WTC11 (cell line): ENCODE measurements at regions not wholly inside any gene's neighbourhood (a gene's known extent, or its start where the extent isn't known, plus 50 kb on each side); places are given as distances from the start of the nearest gene placed in this dataset.

Experiments used
- ATAC-seq: fragments of 200-7000 bp; cut with Tn5 transposase; 2 replicates; pipeline ENCODE4 v1.10.0; 2021; ENCODE audit warnings: mild to moderate bottlenecking, moderate library complexity
- CTCF ChIA-PET: fragments of 300-600 bp; sonication (Branson Sonifier 250); formaldehyde crosslinking; loops from one replicate; lab custom pipeline; 2021; ENCODE audit warnings: antibody characterized with exemption; lab: Charles Lee
- POLR2A ChIA-PET: fragments of 350-600 bp; sonication (Branson Sonifier 250); formaldehyde crosslinking; loops from one replicate; lab custom pipeline; 2021; ENCODE audit warnings: antibody characterized with exemption; lab: Charles Lee
- DNase-seq: peaks from one replicate; pipeline ENCODE4 v3.0.0; 2021; ENCODE audit warnings: low spot score
- H3K27ac Mint-ChIP-seq: 2 replicates; pipeline ENCODE4 v1.8.0; 2021; ENCODE audit warnings: mixed read lengths
- H3K27me3 Mint-ChIP-seq: 2 replicates; pipeline ENCODE4 v1.8.0; 2021; ENCODE audit warnings: low read depth, mild to moderate bottlenecking, moderate library complexity, mixed read lengths
- H3K36me3 Mint-ChIP-seq: 2 replicates; pipeline ENCODE4 v1.8.0; 2021; ENCODE audit warnings: mixed read lengths
- H3K4me1 Mint-ChIP-seq: 2 replicates; pipeline ENCODE4 v1.8.0; 2022; ENCODE audit warnings: mixed read lengths
- H3K4me3 Mint-ChIP-seq: 2 replicates; pipeline ENCODE4 v1.8.0; 2021; ENCODE audit warnings: mild to moderate bottlenecking, moderate library complexity, mixed read lengths
- H3K9me3 Mint-ChIP-seq: 2 replicates; pipeline ENCODE4 v1.8.0; 2021; ENCODE audit warnings: mixed read lengths
- CBFB ChIP-seq: sonication (generic); formaldehyde crosslinking; IDR thresholded peaks from 2 replicates; pipeline ENCODE4 v1.8.1; 2022; ENCODE audit warnings: mild to moderate bottlenecking, low read depth, missing genetic modification reagents
- FOXP1 ChIP-seq: sonication (generic); formaldehyde crosslinking; IDR thresholded peaks from 2 replicates; pipeline ENCODE4 v1.8.0; 2022; ENCODE audit warnings: missing genetic modification reagents, mild to moderate bottlenecking, moderate library complexity, borderline replicate concordance
- GABPB1 ChIP-seq: sonication (generic); formaldehyde crosslinking; IDR thresholded peaks from 2 replicates; pipeline ENCODE4 v1.8.1; 2023; ENCODE audit warnings: mild to moderate bottlenecking, missing genetic modification reagents
- KAT7 ChIP-seq: sonication (generic); formaldehyde crosslinking; IDR thresholded peaks from 2 replicates; pipeline ENCODE4 v1.8.1; 2023; ENCODE audit warnings: missing genetic modification reagents, mild to moderate bottlenecking, borderline replicate concordance
- NFE2L1 ChIP-seq: sonication (generic); formaldehyde crosslinking; IDR thresholded peaks from 2 replicates; pipeline ENCODE4 v1.8.1; 2023; ENCODE audit warnings: missing genetic modification reagents
- NFYB ChIP-seq: sonication (generic); formaldehyde crosslinking; conservative IDR thresholded peaks from 2 replicates; pipeline ENCODE4 v1.8.0; 2022; ENCODE audit warnings: low read depth, missing genetic modification reagents
- NR2C2 ChIP-seq: sonication (generic); formaldehyde crosslinking; IDR thresholded peaks from 2 replicates; pipeline ENCODE4 v1.8.0; 2022; ENCODE audit warnings: mild to moderate bottlenecking, missing genetic modification reagents
- RELA ChIP-seq: sonication (generic); formaldehyde crosslinking; IDR thresholded peaks from 2 replicates; pipeline ENCODE4 v1.8.1; 2022; ENCODE audit warnings: missing genetic modification reagents, mild to moderate bottlenecking, borderline replicate concordance
- SMAD4 ChIP-seq: sonication (generic); formaldehyde crosslinking; IDR thresholded peaks from 2 replicates; pipeline ENCODE4 v1.8.0; 2022; ENCODE audit warnings: mild to moderate bottlenecking, missing genetic modification reagents
- ZNF317 ChIP-seq: sonication (generic); formaldehyde crosslinking; IDR thresholded peaks from 2 replicates; pipeline ENCODE4 v1.8.1; 2023; ENCODE audit warnings: low read depth, mild to moderate bottlenecking, moderate library complexity, missing genetic modification reagents, borderline replicate concordance
- ZNF671 ChIP-seq: fragments of 250-450 bp; sonication (Bioruptor Pico); IDR thresholded peaks from 2 replicates; pipeline ENCODE4 v1.8.0; 2021; ENCODE audit warnings: mild to moderate bottlenecking
- TF ChIP-seq, protein P1 (sequence below): sonication (generic); formaldehyde crosslinking; IDR thresholded peaks from 2 replicates; pipeline ENCODE4 v1.8.0; 2023; ENCODE audit warnings: mild to moderate bottlenecking, missing genetic modification reagents
- TF ChIP-seq, protein P2 (sequence below): fragments of 250-450 bp; sonication (Bioruptor Pico); conservative IDR thresholded peaks from 2 replicates; pipeline ENCODE4 v1.9.0; 2021; ENCODE audit warnings: mild to moderate bottlenecking
- TF ChIP-seq, protein P3 (sequence below): sonication (generic); formaldehyde crosslinking; IDR thresholded peaks from 2 replicates; pipeline ENCODE4 v1.8.0; 2022; ENCODE audit warnings: mild to moderate bottlenecking, missing genetic modification reagents
- TF ChIP-seq, protein P4 (sequence below): sonication (generic); formaldehyde crosslinking; IDR thresholded peaks from 2 replicates; pipeline ENCODE4 v1.8.0; 2022; ENCODE audit warnings: missing genetic modification reagents
- TF ChIP-seq, protein P5 (sequence below): sonication (generic); formaldehyde crosslinking; IDR thresholded peaks from 2 replicates; pipeline ENCODE4 v1.8.1; 2022; ENCODE audit warnings: low read depth, mild to moderate bottlenecking, moderate library complexity, missing genetic modification reagents, borderline replicate concordance
- TF ChIP-seq, protein P6 (sequence below): sonication (generic); formaldehyde crosslinking; IDR thresholded peaks from 2 replicates; pipeline ENCODE4 v1.8.1; 2022; ENCODE audit warnings: mild to moderate bottlenecking, moderate library complexity, missing genetic modification reagents
- TF ChIP-seq, protein P7 (sequence below): fragments of 200-600 bp; IDR thresholded peaks from 2 replicates; pipeline ENCODE4 v1.8.0; 2022; ENCODE audit warnings: antibody characterized with exemption

DNA sequence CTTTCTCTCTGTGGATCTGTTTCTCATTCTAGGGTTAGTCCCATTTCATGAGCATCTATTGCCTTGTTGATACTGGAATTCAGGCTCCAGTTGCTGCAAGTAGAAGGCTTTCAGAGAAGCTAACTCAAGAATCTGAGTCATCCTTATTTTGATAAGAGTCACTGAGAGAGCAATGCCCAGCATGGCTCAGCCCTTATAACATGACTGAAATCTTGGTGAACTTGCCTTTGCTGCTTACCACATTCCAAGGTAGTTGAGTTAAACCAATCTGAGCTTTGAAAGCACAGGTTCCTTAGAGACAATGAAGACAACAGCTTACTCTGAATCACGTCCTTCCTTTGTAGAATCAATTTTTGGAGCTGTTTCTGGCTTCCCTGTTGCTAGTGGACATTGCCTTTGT, 53.6 kb upstream of the CHCHD3 start:
- Mint-ChIP-seq H3K9me3 (peaks cover 9% of the 10 kb centered on the region), H3K27ac (no peak overlapping the region), H3K4me3 (no peak overlapping the region), H3K27me3 (no peaks in the 10 kb centered on the region), H3K36me3 (no peaks in the 10 kb centered on the region), H3K4me1 (0 out of 2 replicates have a peak, but pooled peaks cover 10% of the 10 kb centered on the region)
- no peak for TF ChIP-seq NFE2L1
- TF ChIP-seq NFYB (CRISPR knock-in tag) = no peak
- TF ChIP-seq, protein P1, sequence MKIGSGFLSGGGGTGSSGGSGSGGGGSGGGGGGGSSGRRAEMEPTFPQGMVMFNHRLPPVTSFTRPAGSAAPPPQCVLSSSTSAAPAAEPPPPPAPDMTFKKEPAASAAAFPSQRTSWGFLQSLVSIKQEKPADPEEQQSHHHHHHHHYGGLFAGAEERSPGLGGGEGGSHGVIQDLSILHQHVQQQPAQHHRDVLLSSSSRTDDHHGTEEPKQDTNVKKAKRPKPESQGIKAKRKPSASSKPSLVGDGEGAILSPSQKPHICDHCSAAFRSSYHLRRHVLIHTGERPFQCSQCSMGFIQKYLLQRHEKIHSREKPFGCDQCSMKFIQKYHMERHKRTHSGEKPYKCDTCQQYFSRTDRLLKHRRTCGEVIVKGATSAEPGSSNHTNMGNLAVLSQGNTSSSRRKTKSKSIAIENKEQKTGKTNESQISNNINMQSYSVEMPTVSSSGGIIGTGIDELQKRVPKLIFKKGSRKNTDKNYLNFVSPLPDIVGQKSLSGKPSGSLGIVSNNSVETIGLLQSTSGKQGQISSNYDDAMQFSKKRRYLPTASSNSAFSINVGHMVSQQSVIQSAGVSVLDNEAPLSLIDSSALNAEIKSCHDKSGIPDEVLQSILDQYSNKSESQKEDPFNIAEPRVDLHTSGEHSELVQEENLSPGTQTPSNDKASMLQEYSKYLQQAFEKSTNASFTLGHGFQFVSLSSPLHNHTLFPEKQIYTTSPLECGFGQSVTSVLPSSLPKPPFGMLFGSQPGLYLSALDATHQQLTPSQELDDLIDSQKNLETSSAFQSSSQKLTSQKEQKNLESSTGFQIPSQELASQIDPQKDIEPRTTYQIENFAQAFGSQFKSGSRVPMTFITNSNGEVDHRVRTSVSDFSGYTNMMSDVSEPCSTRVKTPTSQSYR (CRISPR knock-in tag) = no peak
- TF ChIP-seq SMAD4 = no peak
- TF ChIP-seq, protein P2, sequence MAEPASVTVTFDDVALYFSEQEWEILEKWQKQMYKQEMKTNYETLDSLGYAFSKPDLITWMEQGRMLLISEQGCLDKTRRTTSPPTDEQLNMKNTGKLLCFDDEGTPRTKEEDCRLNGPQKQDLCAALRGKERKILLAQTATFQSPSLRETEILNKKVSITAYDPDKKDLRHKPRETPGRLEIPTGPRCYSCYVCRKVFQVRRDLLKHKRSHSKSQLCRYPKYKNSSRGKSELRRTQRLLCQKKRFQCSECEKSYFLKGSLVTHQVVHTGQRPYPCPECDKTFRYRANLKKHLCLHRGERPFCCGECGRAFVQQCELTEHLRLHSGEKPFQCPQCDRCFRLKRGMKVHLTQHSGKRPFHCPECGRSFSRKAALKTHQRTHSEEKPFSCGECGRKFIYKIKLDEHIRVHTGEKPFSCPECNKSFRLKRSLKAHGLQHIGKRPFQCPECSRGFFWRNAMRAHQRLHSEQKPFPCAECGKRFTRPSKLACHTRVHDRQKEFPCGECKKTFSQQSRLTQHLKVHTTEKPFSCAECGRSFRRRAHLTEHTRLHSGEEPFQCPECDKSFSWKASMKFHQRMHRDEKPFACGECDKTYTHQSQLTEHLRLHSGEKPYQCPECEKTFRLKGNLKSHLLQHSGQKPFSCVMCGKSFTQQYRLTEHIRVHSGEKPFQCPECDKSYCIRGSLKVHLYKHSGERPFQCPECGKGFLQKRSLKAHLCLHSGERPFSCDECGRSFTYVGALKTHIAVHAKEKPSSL = no peak
- TF ChIP-seq ZNF671 = no peak
- TF ChIP-seq, protein P3, sequence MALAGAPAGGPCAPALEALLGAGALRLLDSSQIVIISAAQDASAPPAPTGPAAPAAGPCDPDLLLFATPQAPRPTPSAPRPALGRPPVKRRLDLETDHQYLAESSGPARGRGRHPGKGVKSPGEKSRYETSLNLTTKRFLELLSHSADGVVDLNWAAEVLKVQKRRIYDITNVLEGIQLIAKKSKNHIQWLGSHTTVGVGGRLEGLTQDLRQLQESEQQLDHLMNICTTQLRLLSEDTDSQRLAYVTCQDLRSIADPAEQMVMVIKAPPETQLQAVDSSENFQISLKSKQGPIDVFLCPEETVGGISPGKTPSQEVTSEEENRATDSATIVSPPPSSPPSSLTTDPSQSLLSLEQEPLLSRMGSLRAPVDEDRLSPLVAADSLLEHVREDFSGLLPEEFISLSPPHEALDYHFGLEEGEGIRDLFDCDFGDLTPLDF (CRISPR knock-in tag) = no peak
- TF ChIP-seq KAT7 (CRISPR knock-in tag) = no peak
- no peak for TF ChIP-seq CBFB (CRISPR knock-in tag)
- no peak for TF ChIP-seq RELA
- TF ChIP-seq, protein P4, sequence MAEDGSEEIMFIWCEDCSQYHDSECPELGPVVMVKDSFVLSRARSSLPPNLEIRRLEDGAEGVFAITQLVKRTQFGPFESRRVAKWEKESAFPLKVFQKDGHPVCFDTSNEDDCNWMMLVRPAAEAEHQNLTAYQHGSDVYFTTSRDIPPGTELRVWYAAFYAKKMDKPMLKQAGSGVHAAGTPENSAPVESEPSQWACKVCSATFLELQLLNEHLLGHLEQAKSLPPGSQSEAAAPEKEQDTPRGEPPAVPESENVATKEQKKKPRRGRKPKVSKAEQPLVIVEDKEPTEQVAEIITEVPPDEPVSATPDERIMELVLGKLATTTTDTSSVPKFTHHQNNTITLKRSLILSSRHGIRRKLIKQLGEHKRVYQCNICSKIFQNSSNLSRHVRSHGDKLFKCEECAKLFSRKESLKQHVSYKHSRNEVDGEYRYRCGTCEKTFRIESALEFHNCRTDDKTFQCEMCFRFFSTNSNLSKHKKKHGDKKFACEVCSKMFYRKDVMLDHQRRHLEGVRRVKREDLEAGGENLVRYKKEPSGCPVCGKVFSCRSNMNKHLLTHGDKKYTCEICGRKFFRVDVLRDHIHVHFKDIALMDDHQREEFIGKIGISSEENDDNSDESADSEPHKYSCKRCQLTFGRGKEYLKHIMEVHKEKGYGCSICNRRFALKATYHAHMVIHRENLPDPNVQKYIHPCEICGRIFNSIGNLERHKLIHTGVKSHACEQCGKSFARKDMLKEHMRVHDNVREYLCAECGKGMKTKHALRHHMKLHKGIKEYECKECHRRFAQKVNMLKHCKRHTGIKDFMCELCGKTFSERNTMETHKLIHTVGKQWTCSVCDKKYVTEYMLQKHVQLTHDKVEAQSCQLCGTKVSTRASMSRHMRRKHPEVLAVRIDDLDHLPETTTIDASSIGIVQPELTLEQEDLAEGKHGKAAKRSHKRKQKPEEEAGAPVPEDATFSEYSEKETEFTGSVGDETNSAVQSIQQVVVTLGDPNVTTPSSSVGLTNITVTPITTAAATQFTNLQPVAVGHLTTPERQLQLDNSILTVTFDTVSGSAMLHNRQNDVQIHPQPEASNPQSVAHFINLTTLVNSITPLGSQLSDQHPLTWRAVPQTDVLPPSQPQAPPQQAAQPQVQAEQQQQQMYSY (CRISPR knock-in tag) = no peak
- TF ChIP-seq, protein P5, sequence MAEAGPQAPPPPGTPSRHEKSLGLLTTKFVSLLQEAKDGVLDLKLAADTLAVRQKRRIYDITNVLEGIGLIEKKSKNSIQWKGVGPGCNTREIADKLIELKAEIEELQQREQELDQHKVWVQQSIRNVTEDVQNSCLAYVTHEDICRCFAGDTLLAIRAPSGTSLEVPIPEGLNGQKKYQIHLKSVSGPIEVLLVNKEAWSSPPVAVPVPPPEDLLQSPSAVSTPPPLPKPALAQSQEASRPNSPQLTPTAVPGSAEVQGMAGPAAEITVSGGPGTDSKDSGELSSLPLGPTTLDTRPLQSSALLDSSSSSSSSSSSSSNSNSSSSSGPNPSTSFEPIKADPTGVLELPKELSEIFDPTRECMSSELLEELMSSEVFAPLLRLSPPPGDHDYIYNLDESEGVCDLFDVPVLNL (CRISPR knock-in tag) = no peak
- TF ChIP-seq ZNF317 (CRISPR knock-in tag) = no peak
- no peak for TF ChIP-seq FOXP1
- DNase-seq (no peak), ATAC-seq (no peak)
- ChIA-PET POLR2A (no interaction called here), CTCF (interaction anchor here (0.9 kb wide), 1 partner anchor 370 kb away, joined by 3 read pairs; no protein-coding TSS in a partner anchor)

DNA sequence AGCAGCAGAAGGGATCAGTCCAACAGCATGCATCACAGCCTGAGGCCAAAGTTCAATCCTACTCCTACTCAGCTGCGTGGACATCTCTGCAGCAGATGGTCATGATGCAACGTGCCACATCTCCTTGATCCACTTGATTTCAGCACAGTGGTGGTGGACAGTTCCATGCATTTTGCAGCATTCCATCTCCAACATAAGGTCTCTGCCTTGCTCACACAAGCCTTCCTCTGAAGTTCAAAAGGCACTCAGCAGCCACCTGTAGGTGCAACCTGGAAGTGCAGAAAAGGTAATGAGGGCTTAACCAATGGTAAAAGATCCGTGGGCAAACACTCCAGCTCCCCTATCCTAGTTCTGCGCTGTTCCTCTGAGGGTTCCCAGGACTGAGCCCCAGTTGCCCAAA, 57.5 kb upstream of the CHCHD3 start:
- no peak overlapping the region for H3K4me3 Mint-ChIP-seq
- POLR2A ChIA-PET = no interaction called here
- 0 out of 2 replicates have a peak, but pooled peaks cover 10% of the 10 kb centered on the region for H3K4me1 Mint-ChIP-seq
- no peaks in the 10 kb centered on the region for H3K36me3 Mint-ChIP-seq
- no peak overlapping the region for H3K27ac Mint-ChIP-seq
- CTCF ChIA-PET = interaction anchor here (0.6 to 1.6 kb wide), 8 partner anchors 11 to 99 kb away, joined by 3 to 6 read pairs (median 4); no protein-coding TSS in a partner anchor
- peak; percentile 81 for DNase-seq
- H3K27me3 Mint-ChIP-seq = no peaks in the 10 kb centered on the region
- peaks cover 7% of the 10 kb centered on the region for H3K9me3 Mint-ChIP-seq
- TF ChIP-seq GABPB1 (CRISPR knock-in tag) (peak; percentile 72), NR2C2 (CRISPR knock-in tag) (0 out of 2 replicates have a peak, but pooled peaks have one; percentile 21)
- TF ChIP-seq, protein P6, sequence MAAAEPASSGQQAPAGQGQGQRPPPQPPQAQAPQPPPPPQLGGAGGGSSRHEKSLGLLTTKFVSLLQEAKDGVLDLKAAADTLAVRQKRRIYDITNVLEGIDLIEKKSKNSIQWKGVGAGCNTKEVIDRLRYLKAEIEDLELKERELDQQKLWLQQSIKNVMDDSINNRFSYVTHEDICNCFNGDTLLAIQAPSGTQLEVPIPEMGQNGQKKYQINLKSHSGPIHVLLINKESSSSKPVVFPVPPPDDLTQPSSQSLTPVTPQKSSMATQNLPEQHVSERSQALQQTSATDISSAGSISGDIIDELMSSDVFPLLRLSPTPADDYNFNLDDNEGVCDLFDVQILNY (CRISPR knock-in tag) = no peak
- TF ChIP-seq, protein P7, sequence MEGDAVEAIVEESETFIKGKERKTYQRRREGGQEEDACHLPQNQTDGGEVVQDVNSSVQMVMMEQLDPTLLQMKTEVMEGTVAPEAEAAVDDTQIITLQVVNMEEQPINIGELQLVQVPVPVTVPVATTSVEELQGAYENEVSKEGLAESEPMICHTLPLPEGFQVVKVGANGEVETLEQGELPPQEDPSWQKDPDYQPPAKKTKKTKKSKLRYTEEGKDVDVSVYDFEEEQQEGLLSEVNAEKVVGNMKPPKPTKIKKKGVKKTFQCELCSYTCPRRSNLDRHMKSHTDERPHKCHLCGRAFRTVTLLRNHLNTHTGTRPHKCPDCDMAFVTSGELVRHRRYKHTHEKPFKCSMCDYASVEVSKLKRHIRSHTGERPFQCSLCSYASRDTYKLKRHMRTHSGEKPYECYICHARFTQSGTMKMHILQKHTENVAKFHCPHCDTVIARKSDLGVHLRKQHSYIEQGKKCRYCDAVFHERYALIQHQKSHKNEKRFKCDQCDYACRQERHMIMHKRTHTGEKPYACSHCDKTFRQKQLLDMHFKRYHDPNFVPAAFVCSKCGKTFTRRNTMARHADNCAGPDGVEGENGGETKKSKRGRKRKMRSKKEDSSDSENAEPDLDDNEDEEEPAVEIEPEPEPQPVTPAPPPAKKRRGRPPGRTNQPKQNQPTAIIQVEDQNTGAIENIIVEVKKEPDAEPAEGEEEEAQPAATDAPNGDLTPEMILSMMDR = peak; percentile 63; the same call in 1 of the 2 replicates
- TF ChIP-seq, all 79 proteins: peak for 3
- ATAC-seq = peak; percentile 95
